ENCODE measurements at regions not wholly inside any gene's neighbourhood (a gene's known extent, or its start where the extent isn't known, plus 50 kb on each side); places are given as distances from the start of the nearest gene placed in this dataset.

DNA sequence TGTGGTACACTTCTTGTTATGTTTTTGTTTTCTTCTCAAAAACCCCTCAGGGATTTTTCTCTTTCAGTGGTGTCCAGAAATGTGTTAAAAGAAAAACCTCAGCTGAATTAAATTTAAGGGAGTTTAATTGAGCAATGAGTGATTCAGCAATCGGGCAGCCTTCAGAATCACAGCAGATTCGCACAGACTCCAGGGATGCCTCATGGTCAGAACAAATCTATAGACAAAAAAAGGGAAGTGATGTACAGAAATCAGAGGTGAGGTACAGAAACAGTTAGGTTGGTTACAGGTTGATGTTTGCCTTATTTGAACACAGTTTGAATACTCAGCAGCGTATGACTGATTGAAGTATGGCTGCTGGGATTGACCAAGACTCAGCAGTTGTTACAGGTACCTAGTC lies 86.2 kb downstream of the TLR5 start:
- Histone ChIP-seq H3K4me1 (ENCODE audit: control insufficient read depth, insufficient read depth, low read length) (no peaks in the 10 kb centered on the region), H3K4me3 (ENCODE audit: low read length) (no peak overlapping the region), H3K9me3 (ENCODE audit: control insufficient read depth, low read length) (no peaks in the 10 kb centered on the region), H3K27ac (ENCODE audit: low read length) (no peak overlapping the region), H3K27me3 (ENCODE audit: control insufficient read depth, insufficient read depth) (no peaks in the 10 kb centered on the region)
- no peak for ATAC-seq
- WGBS: 91% methylated on average over 3 of the region's 3 CpGs
- DNase-seq: no peak
- intact Hi-C loops (cut with DNase I): no loop called here

GRCh38 chr1:223057569-223058093 lies 85.4 kb downstream of the TLR5 start:
- DNase-seq: no peak

More at GRCh38 chr1:223057569-223058093, 85.4 kb downstream of the TLR5 start:
- intact Hi-C loops (cut with DNase I): no loop called here
- Histone ChIP-seq H3K27ac (ENCODE audit: low read length) (no peak overlapping the region), H3K9me3 (ENCODE audit: control insufficient read depth, low read length) (no peaks in the 10 kb centered on the region), H3K4me3 (ENCODE audit: low read length) (no peak overlapping the region), H3K4me1 (ENCODE audit: control insufficient read depth, insufficient read depth, low read length) (no peaks in the 10 kb centered on the region), H3K27me3 (ENCODE audit: control insufficient read depth, insufficient read depth) (no peaks in the 10 kb centered on the region)
- ATAC-seq: no peak
- WGBS: 98% methylated on average over 4 of the region's 4 CpGs

Data from right cardiac atrium (tissue), 5 donors.